H1 (cell line): ENCODE measurements at regions not wholly inside any gene's neighbourhood (a gene's known extent, or its start where the extent isn't known, plus 50 kb on each side); places are given as distances from the start of the nearest gene placed in this dataset.

Experiments
- BRCA1 ChIP-seq: IDR thresholded peaks from 2 replicates; pipeline ENCODE4 v1.6.1; 2012; ENCODE audit warnings: low read depth, low read length, improper control_type of control experiment
- CEBPB ChIP-seq: IDR thresholded peaks from 2 replicates; pipeline ENCODE4 v1.6.1; 2012; ENCODE audit warnings: low read depth, low read length
- CTBP2 ChIP-seq: IDR thresholded peaks from 2 replicates; pipeline ENCODE4 v1.7.0; 2011; ENCODE audit warnings: borderline replicate concordance, mild to moderate bottlenecking, moderate library complexity, mixed read lengths, low read length; ENCODE audit not compliant: insufficient read depth, insufficient read length
- EP300 ChIP-seq, 2 experiments: IDR thresholded peaks; 1 replicate in 1 of 2; 2 replicates in 1 of 2; pipeline ENCODE4 v1.6.1; 2011 to 2012; ENCODE audit warnings: low read depth in 2 of 2, low read length in 2 of 2, mild to moderate bottlenecking in 2 of 2, borderline replicate concordance in 1 of 2, inconsistent platforms in 1 of 2, moderate library complexity in 1 of 2
- GABPA ChIP-seq: IDR thresholded peaks from 2 replicates; pipeline ENCODE4 v1.6.1; 2011; ENCODE audit warnings: mild to moderate bottlenecking, low read length, moderate library complexity, borderline replicate concordance; ENCODE audit not compliant: insufficient read depth
- JUN ChIP-seq: IDR thresholded peaks from 2 replicates; pipeline ENCODE4 v1.6.1; 2011; ENCODE audit warnings: low read depth, mild to moderate bottlenecking, improper control_type of control experiment, low read length
- POLR2AphosphoS5 ChIP-seq: IDR thresholded peaks from 2 replicates; pipeline ENCODE4 v1.6.1; 2011; ENCODE audit warnings: low read depth, low read length
- RAD21 ChIP-seq, 2 experiments: IDR thresholded peaks in 1 of 2; conservative IDR thresholded peaks in 1 of 2; 2 replicates each; pipeline ENCODE4 v1.6.1; 2011; ENCODE audit warnings: low read depth in 2 of 2, low read length in 2 of 2, improper control_type of control experiment in 1 of 2, inconsistent platforms in 1 of 2, mild to moderate bottlenecking in 1 of 2, moderate library complexity in 1 of 2
- RNF2 ChIP-seq: fragments of 200-900, 300-1000 bp; sonication (generic); IDR thresholded peaks from 2 replicates; pipeline ENCODE4 v1.7.1; 2016; ENCODE audit warnings: borderline replicate concordance, low read depth, mild to moderate bottlenecking, antibody characterized with exemption, low read length; ENCODE audit not compliant: poor library complexity, severe bottlenecking; ENCODE audit errors: missing control alignments
- SUZ12 ChIP-seq: fragments of 200-600 bp; sonication (generic); IDR thresholded peaks from 2 replicates; pipeline ENCODE4 v1.6.1; 2012; ENCODE audit warnings: mild to moderate bottlenecking, inconsistent platforms, low read length, moderate library complexity, mixed read lengths
- YY1 ChIP-seq: IDR thresholded peaks from 2 replicates; pipeline ENCODE4 v1.6.1; 2011; ENCODE audit warnings: low read depth, mild to moderate bottlenecking, low read length
- TF ChIP-seq, protein P1 (sequence below), 3 experiments: IDR thresholded peaks; 1 replicate in 2 of 3; 2 replicates in 1 of 3; pipeline versions ENCODE4 v1.5.1 to v1.6.1; 2011; ENCODE audit warnings: low read length in 3 of 3, mild to moderate bottlenecking in 3 of 3, inconsistent platforms in 2 of 3, low read depth in 1 of 3, moderate library complexity in 1 of 3; ENCODE audit not compliant: insufficient read depth in 1 of 3; ENCODE audit errors: control extremely low read depth in 1 of 3

DNA sequence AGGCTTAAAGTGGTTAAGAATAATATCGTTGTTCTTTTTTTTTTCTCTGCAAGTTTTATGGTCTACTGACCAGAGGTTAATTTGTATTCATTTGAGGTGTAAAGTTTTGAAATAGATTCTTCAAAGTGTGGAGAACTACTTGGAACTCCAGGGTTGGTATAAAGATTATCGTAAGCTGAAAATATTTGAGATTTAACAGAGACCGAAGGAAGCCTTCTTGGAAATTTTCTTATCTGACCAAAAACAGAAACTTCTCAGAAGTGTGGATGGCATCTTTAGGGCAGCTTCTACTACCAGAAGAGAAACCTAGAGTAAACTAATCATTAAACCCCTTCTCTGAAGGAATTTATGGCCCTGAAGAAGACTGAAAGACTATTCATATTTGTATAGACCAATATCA lies 206.8 kb upstream of the MON1B start:
- TF ChIP-seq BRCA1: no peak
- no peak for TF ChIP-seq EP300 (IDR thresholded peaks at IDR 0.05; ENCODE audit: borderline replicate concordance in 1 of 2, low read depth in 2 of 2, low read length in 2 of 2)
- TF ChIP-seq, protein P1, sequence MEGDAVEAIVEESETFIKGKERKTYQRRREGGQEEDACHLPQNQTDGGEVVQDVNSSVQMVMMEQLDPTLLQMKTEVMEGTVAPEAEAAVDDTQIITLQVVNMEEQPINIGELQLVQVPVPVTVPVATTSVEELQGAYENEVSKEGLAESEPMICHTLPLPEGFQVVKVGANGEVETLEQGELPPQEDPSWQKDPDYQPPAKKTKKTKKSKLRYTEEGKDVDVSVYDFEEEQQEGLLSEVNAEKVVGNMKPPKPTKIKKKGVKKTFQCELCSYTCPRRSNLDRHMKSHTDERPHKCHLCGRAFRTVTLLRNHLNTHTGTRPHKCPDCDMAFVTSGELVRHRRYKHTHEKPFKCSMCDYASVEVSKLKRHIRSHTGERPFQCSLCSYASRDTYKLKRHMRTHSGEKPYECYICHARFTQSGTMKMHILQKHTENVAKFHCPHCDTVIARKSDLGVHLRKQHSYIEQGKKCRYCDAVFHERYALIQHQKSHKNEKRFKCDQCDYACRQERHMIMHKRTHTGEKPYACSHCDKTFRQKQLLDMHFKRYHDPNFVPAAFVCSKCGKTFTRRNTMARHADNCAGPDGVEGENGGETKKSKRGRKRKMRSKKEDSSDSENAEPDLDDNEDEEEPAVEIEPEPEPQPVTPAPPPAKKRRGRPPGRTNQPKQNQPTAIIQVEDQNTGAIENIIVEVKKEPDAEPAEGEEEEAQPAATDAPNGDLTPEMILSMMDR (IDR thresholded peaks at IDR 0.05; ENCODE audit: control extremely low read depth in 1 of 3, insufficient read depth in 1 of 3, low read depth in 1 of 3, low read length in 3 of 3): no peak
- TF ChIP-seq CTBP2: no peak
- no peak for TF ChIP-seq POLR2AphosphoS5
- no peak for TF ChIP-seq CEBPB
- TF ChIP-seq RNF2: no peak
- TF ChIP-seq SUZ12: no peak
- TF ChIP-seq GABPA: no peak
- no peak for TF ChIP-seq YY1
- no peak for TF ChIP-seq JUN
- no peak for TF ChIP-seq RAD21 (IDR thresholded peaks at IDR 0.05 in 1 of 2, conservative IDR thresholded peaks at IDR 0.05 in 1 of 2; ENCODE audit: low read depth in 2 of 2, low read length in 2 of 2)
